ENCODE measurements at regions not wholly inside any gene's neighbourhood (a gene's known extent, or its start where the extent isn't known, plus 50 kb on each side); places are given as distances from the start of the nearest gene placed in this dataset.

GRCh38 chr7:153891990-153892389, 160.2 kb upstream of the DPP6 start:
- Histone ChIP-seq H3K4me1 (ENCODE audit: insufficient read depth, low read length) (no peaks in the 10 kb centered on the region), H3K36me3 (replicated peaks in 1 of 2; ENCODE audit: control insufficient read depth in 1 of 2, insufficient read depth in 2 of 2, low read length in 2 of 2) (no peaks in the 10 kb centered on the region), H3K4me2 (ENCODE audit: low read depth, low read length) (no peak overlapping the region), H3K27me3 (ENCODE audit: control insufficient read depth in 1 of 2, insufficient read depth in 2 of 2, low read length in 2 of 2) (no peaks in the 10 kb centered on the region), H3K9ac (ENCODE audit: insufficient read depth, low read depth, low read length) (no peak overlapping the region), H3K9me3 (ENCODE audit: low read length) (no peaks in the 10 kb centered on the region), H3K79me2 (ENCODE audit: insufficient read depth, low read length) (no peaks in the 10 kb centered on the region), H2AFZ (ENCODE audit: low read length) (no peak overlapping the region), H3K4me3 (replicated peaks in 1 of 3; ENCODE audit: insufficient read depth in 1 of 3, low read depth in 2 of 3, low read length in 3 of 3) (no peak overlapping the region), H3K27ac (ENCODE audit: extremely low read length, insufficient read depth, low read length) (no peak overlapping the region), H4K20me1 (ENCODE audit: insufficient read depth, low read length) (no peaks in the 10 kb centered on the region)
- ChIA-PET CTCF (ENCODE audit: low intra/inter-chr PET ratio, low total read pairs) (no interaction called here), POLR2A (no interaction called here)
- intact Hi-C loops (cut with micrococcal nuclease; ENCODE audit: unreplicated experiment) (no loop called here), in situ Hi-C loops (cut with HindIII; ENCODE audit: extremely low pct_ligation_motif_present, low pct_unique_long_range_greater_than_20kb) (no loop called here)
- DNase-seq (ENCODE audit: low spot score) (no peak), FAIRE-seq (no peak), ATAC-seq (no peak)
- BruUV-seq (replicated peaks), result no TSS peak
- peak; percentile 65 for TF ChIP-seq MAFF (IDR thresholded peaks at IDR 0.05; ENCODE audit: low read depth, low read length)
- peak; percentile 60 to 75; a peak in 3 of 4 replicates for TF ChIP-seq MAFK (conservative IDR thresholded peaks at IDR 0.05 in 1 of 2, IDR thresholded peaks at IDR 0.05 in 1 of 2; ENCODE audit: low read length in 2 of 2)
- no peak for TF ChIP-seq HES4 (CRISPR knock-in tag; IDR thresholded peaks at IDR 0.05; ENCODE audit: borderline replicate concordance)
- 2% methylated on average over 6 of the region's 6 CpGs for WGBS (ENCODE audit: low lambda C conversion rate)

- H4K20me1 ChIP-seq (ENCODE audit: insufficient read depth, low read length), result no peaks in the 10 kb centered on the region
- ChIA-PET POLR2A (no interaction called here), CTCF (ENCODE audit: low intra/inter-chr PET ratio, low total read pairs) (no interaction called here)
- FAIRE-seq (no peak), ATAC-seq (no peak), DNase-seq (ENCODE audit: low spot score) (no peak)
- no peaks in the 10 kb centered on the region for H3K27me3 ChIP-seq (ENCODE audit: control insufficient read depth in 1 of 2, insufficient read depth in 2 of 2, low read length in 2 of 2)
- intact Hi-C loops (cut with micrococcal nuclease; ENCODE audit: unreplicated experiment) (no loop called here), in situ Hi-C loops (cut with HindIII; ENCODE audit: extremely low pct_ligation_motif_present, low pct_unique_long_range_greater_than_20kb) (no loop called here)
- no peaks in the 10 kb centered on the region for H3K79me2 ChIP-seq (ENCODE audit: insufficient read depth, low read length)
- no peak overlapping the region for H3K9ac ChIP-seq (ENCODE audit: insufficient read depth, low read depth, low read length)
- no peak overlapping the region for H3K4me3 ChIP-seq (replicated peaks in 1 of 3; ENCODE audit: insufficient read depth in 1 of 3, low read depth in 2 of 3, low read length in 3 of 3)
- no peak overlapping the region for H2AFZ ChIP-seq (ENCODE audit: low read length)
- H3K27ac ChIP-seq (ENCODE audit: extremely low read length, insufficient read depth, low read length), result no peak overlapping the region
- no peaks in the 10 kb centered on the region for H3K4me1 ChIP-seq (ENCODE audit: insufficient read depth, low read length)
- WGBS (ENCODE audit: low lambda C conversion rate), result 0% methylated on average over 3 of the region's 3 CpGs
- no TSS peak for BruUV-seq (replicated peaks)
- TF ChIP-seq SATB2 (CRISPR knock-in tag; IDR thresholded peaks at IDR 0.05) (no peak), NCOR1 (IDR thresholded peaks at IDR 0.05; ENCODE audit: borderline replicate concordance, low read length) (no peak), HOXA5 (CRISPR knock-in tag; IDR thresholded peaks at IDR 0.05) (no peak), BRD4 (CRISPR knock-in tag; IDR thresholded peaks at IDR 0.05) (no peak), KLF16 (CRISPR knock-in tag; IDR thresholded peaks at IDR 0.05) (no peak), SP5 (CRISPR knock-in tag; IDR thresholded peaks at IDR 0.05; ENCODE audit: borderline replicate concordance, low read depth) (no peak), ZNF580 (CRISPR knock-in tag; IDR thresholded peaks at IDR 0.05; ENCODE audit: borderline replicate concordance, low read depth) (no peak)
- TF ChIP-seq, protein P1, sequence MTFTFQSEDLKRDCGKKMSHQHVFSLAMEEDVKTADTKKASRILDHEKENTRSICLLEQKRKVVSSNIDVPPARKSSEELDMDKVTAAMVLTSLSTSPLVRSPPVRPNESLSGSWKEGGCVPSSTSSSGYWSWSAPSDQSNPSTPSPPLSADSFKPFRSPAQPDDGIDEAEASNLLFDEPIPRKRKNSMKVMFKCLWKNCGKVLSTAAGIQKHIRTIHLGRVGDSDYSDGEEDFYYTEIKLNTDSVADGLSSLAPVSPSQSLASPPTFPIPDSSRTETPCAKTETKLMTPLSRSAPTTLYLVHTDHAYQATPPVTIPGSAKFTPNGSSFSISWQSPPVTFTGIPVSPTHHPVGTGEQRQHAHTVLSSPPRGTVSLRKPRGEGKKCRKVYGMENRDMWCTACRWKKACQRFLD (CRISPR knock-in tag; IDR thresholded peaks at IDR 0.05; ENCODE audit: borderline replicate concordance), result no peak
- no peak overlapping the region for H3K4me2 ChIP-seq (ENCODE audit: low read depth, low read length)
- no peaks in the 10 kb centered on the region for H3K9me3 ChIP-seq (ENCODE audit: low read length)
- H3K36me3 ChIP-seq (replicated peaks in 1 of 2; ENCODE audit: control insufficient read depth in 1 of 2, insufficient read depth in 2 of 2, low read length in 2 of 2), result no peaks in the 10 kb centered on the region
Observed at GRCh38 chr7:153902862-153903261, 149.3 kb upstream of the DPP6 start.
